Tibial artery (tissue), 4 donors: ENCODE measurements at regions not wholly inside any gene's neighbourhood (a gene's known extent, or its start where the extent isn't known, plus 50 kb on each side); places are given as distances from the start of the nearest gene placed in this dataset.

Experiments
- DNase-seq, 2 donors: peaks; one replicate each; pipeline ENCODE4 v3.0.0-alpha.2; 2019
- H3K27ac ChIP-seq, 2 donors: fragments of 200-600 bp; sonication (generic) in 1 of 2; 1 replicate in 1 of 2; 2 replicates in 1 of 2; pipeline ENCODE4 v1.5.1; 2018 to 2019; ENCODE audit warnings: mild to moderate bottlenecking in 1 of 2
- H3K27me3 ChIP-seq, 2 donors: fragments of 200-600 bp; sonication (generic) in 1 of 2; one replicate each; pipeline versions ENCODE4 v1.5.1 to v1.6.0; 2016 to 2019
- H3K36me3 ChIP-seq, 3 donors: fragments of 200-600 bp; sonication (generic) in 2 of 3; one replicate each; pipeline ENCODE4 v1.5.1; 2016 to 2019; ENCODE audit warnings: mild to moderate bottlenecking in 2 of 3
- H3K4me1 ChIP-seq, 4 donors: fragments of 200-600 bp; sonication (generic) in 2 of 4; 1 replicate in 3 of 4; 2 replicates in 1 of 4; pipeline ENCODE4 v1.5.1; 2016 to 2019
- H3K4me3 ChIP-seq, 2 donors: fragments of 200-600 bp; sonication (generic) in 1 of 2; 1 replicate in 1 of 2; 2 replicates in 1 of 2; pipeline ENCODE4 v1.5.1; 2018 to 2019; ENCODE audit warnings: mild to moderate bottlenecking in 2 of 2
- H3K9me3 ChIP-seq, 3 donors: fragments of 200-600 bp; sonication (generic) in 1 of 3; one replicate each; pipeline ENCODE4 v1.5.1; 2016 to 2019
- CTCF ChIP-seq, 2 experiments: fragments of 200-600 bp in 1 of 2; fragments of 450-650 bp in 1 of 2; IDR thresholded peaks; one replicate each; pipeline ENCODE4 v1.5.1; 2017 to 2019; ENCODE audit warnings: antibody characterized with exemption in 2 of 2, mild to moderate bottlenecking in 1 of 2, moderate library complexity in 1 of 2
- intact Hi-C: fragments of 100-400 bp; cut with DNase I; formaldehyde crosslinking; loops from one replicate; pipeline ENCODE4 v1.15.0; 2023; ENCODE audit warnings: low total_unique reads

DNA sequence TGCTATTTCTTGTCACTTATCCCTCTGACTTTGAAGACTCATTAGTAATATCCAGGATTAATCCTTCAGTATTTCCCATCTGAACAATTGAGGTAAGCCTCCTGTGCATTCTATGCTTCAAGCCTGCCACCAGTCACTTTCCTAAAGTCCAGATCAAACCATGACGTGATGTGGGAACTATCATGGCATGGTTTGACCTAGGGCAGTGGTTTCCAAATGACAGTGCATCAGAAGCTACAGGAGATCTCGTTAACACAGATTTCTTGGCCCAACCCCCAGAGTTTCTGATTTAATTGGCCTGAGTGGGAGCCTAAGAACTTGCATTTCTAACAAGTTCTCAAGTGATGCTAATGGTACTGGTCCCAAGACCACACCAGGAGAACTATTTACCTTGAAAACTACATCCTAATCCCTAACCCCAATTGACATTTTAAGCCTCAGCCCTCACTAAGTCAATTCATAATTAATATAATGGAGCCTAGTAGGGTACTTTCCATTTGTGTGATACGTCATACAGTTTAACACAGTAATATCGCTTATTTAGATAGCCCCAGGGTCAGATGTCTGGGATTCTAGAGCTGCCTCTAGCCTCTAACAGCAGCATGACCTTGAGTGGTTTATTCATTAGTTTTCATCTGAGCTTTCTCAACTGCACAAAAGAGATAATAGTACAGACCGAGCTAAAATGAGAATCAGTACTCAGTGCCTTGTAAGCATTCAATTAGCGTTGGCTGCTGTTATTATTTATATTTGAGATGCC is 907.6 kb downstream of the TFAP2A start:
- DNase-seq, result no peak
- intact Hi-C loops, result no loop called here
- H3K4me3 ChIP-seq, result no peak overlapping the region
- H3K9me3 ChIP-seq, result peaks cover 0 to 11% (median 0%) of the 10 kb centered on the region in 3 donors
- H3K4me1 ChIP-seq, result no peaks in the 10 kb centered on the region
- no peaks in the 10 kb centered on the region for H3K27me3 ChIP-seq
- no peak for TF ChIP-seq CTCF (IDR thresholded peaks at IDR 0.05)
- H3K36me3 ChIP-seq, result no peaks in the 10 kb centered on the region
- H3K27ac ChIP-seq, result no peak overlapping the region

- H3K4me1 ChIP-seq, result no peaks in the 10 kb centered on the region
- intact Hi-C loops, result no loop called here
- TF ChIP-seq CTCF (IDR thresholded peaks at IDR 0.05), result no peak
- H3K36me3 ChIP-seq, result no peaks in the 10 kb centered on the region
- no peak overlapping the region for H3K4me3 ChIP-seq
- H3K27me3 ChIP-seq, result no peaks in the 10 kb centered on the region
- peaks cover 0 to 11% (median 0%) of the 10 kb centered on the region in 3 donors for H3K9me3 ChIP-seq
- DNase-seq, result no peak
- H3K27ac ChIP-seq, result no peak overlapping the region
Measured at GRCh38 chr6:9504191-9504590, 910.7 kb downstream of the TFAP2A start.

- Histone ChIP-seq H3K4me3 (no peak overlapping the region), H3K27ac (no peak overlapping the region), H3K27me3 (no peaks in the 10 kb centered on the region), H3K9me3 (peaks cover 0 to 11% (median 0%) of the 10 kb centered on the region in 3 donors), H3K4me1 (no peaks in the 10 kb centered on the region), H3K36me3 (no peaks in the 10 kb centered on the region)
- no peak for DNase-seq
- intact Hi-C loops, result no loop called here
- TF ChIP-seq CTCF (IDR thresholded peaks at IDR 0.05), result no peak
Measured at GRCh38 chr6:9503111-9503761, 911.6 kb downstream of the TFAP2A start.

- no peak for TF ChIP-seq CTCF (IDR thresholded peaks at IDR 0.05)
- no peak for DNase-seq
- Histone ChIP-seq H3K27me3 (no peaks in the 10 kb centered on the region), H3K9me3 (no peaks in the 10 kb centered on the region), H3K4me3 (no peak overlapping the region), H3K27ac (no peak overlapping the region), H3K4me1 (no peaks in the 10 kb centered on the region), H3K36me3 (no peaks in the 10 kb centered on the region)
- intact Hi-C loops, result no loop called here
Measured at GRCh38 chr6:9499709-9500108, 915.2 kb downstream of the TFAP2A start.

- no peak for DNase-seq
- no peak overlapping the region for H3K27ac ChIP-seq
- H3K4me1 ChIP-seq, result no peaks in the 10 kb centered on the region
- intact Hi-C loops, result no loop called here
- no peaks in the 10 kb centered on the region for H3K9me3 ChIP-seq
- no peaks in the 10 kb centered on the region for H3K36me3 ChIP-seq
- H3K27me3 ChIP-seq, result no peaks in the 10 kb centered on the region
- TF ChIP-seq CTCF (IDR thresholded peaks at IDR 0.05), result no peak
- H3K4me3 ChIP-seq, result no peak overlapping the region
Measured at GRCh38 chr6:9496837-9497236, 918.0 kb downstream of the TFAP2A start.
